OCI-M1 (cell line): ENCODE measurements at regions not wholly inside any gene's neighbourhood (a gene's known extent, or its start where the extent isn't known, plus 50 kb on each side); places are given as distances from the start of the nearest gene placed in this dataset.
"Not testable (repeated sequence)": the region's sequence is repeated elsewhere in the genome, so short reads cannot be mapped to it uniquely, and the experiment has no call there.

Experiments
- DNase-seq: peaks from one replicate; lab custom pipeline; 2025; lab: John Stamatoyannopoulos, UW

DNA sequence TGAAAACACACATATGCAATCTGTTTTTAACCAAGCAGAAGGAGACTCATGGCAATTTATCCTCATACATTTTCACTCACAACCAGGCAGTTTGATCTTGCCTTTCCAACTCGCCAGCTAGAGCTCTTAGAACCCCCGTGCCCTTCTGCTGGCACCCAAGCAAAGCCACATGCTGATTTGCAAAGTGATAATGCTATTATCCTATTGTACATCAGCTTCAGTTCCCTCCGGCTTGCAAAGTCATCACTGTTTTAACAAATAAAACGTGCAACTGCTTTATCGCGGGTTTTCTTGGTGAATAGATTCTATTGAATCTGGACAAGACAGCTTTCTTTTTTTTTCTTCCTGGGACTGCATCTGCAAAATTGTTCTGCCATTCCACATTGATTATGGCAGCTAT lies 314.6 kb downstream of the LNPK start:
- peak; percentile 41 for DNase-seq

GRCh38 chr2:175686002-175686401 lies 316.1 kb downstream of the LNPK start:
- no peak for DNase-seq

DNA sequence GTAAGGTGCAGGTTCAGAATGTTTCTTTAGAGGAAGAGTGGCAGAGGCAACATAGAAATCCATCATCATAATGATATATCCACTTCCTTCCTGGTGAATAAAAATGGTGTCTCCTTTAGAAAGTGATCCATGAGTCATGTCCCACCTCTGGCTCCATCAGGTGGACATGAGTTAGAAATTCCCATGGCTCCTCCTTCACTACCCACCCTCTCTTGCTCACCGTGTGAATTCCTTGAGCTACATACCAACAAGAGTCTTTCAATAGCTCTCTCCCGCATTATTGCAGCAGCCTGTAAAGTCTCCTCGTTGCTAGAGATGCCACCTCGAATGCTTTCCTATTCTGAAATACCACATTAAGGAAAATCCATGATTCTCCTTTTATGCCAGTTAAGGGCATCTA lies 317.6 kb downstream of the LNPK start:
- DNase-seq = no peak

DNA sequence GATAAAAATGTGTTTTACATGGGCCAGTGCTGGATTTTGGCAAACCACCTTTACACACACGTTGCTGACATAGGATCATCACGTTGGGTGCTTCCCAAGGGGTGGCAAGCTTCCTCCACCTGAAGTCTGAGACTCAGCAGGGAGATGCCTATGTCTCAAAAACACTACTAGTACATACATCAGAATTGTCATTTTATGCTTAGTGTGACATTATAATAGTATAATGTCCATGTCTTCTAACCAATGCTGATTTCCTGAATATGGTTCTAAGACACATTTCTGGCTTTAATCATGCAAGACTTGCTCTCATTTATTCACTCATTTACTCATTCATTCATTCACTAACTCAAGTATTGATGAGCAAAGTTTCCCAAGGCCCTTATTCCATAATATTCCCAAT lies 322.3 kb downstream of the LNPK start:
- no peak for DNase-seq

DNA sequence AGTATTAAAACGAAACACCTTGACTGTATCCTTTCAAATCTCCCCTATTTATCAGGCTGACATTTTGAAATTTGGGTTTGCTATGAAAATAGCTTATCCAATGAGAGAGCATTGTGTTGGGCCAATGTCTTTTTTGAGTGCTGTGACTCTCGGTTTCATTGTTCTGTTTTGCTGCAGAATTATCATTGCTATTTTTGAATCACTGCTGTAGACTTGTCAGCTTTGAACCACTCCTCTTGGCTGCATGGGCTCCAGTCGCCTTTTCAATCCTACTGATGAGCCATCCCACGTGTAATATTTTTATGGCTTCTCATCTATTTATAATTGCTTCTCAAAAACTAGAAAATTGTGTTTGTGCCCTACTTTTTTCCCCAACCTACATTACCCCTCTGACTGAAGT lies 322.8 kb downstream of the LNPK start:
- DNase-seq = no peak

- no peak for DNase-seq
Observed at GRCh38 chr2:175677880-175678279, 324.2 kb downstream of the LNPK start.

- no peak for DNase-seq
Observed at GRCh38 chr2:175676813-175677212, 325.3 kb downstream of the LNPK start.

- DNase-seq = not testable (repeated sequence)
Observed at GRCh38 chr2:175668804-175669203, 333.3 kb downstream of the LNPK start.

- no peak for DNase-seq
Observed at GRCh38 chr2:175662335-175662734, 339.7 kb downstream of the LNPK start.

DNA sequence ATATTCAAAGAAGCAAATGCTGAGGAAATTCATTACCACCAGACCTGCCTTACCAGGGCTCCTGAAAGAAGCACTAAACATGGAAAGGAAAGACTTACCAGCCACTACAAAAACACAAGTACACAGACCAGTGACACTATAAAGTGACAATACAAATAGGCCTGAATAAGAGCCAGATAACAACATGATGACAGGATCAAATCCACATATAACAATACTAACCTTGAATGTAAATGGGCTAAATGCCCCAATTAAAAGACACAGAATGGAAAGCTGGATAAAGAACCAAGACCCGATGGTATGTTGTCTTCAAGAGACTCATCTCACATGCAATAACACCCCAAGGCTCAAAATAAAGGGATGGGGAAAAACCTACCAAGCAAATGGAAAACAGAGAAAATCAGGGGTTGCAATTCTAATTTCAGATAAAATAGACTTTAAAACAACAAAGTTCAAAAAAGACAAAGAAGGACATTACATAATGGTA lies 353.4 kb downstream of the LNPK start:
- DNase-seq = no peak

GRCh38 chr2:175647058-175647457 lies 355.0 kb downstream of the LNPK start:
- no peak for DNase-seq

GRCh38 chr2:175640655-175641054 lies 361.4 kb downstream of the LNPK start:
- no peak for DNase-seq

DNA sequence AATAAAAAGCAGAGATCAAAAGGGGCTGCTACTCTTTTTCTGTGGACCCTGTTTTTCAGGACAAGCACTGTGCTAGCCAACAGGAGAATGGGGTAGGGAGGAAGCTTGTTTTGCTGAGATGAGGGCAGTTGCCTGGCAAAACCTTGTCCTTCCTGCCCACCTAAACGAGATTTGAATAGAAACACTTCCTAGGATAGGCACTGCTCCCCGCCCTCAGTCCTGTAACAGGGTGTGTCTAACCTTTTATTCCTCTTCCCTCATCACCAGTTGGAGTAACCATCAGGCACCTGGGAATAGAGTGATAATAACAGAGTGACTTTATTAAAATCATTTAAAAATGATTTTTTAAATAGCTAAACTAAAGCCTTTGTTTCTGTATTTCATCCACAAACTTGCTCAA lies 368.8 kb downstream of the LNPK start:
- DNase-seq = no peak

DNA sequence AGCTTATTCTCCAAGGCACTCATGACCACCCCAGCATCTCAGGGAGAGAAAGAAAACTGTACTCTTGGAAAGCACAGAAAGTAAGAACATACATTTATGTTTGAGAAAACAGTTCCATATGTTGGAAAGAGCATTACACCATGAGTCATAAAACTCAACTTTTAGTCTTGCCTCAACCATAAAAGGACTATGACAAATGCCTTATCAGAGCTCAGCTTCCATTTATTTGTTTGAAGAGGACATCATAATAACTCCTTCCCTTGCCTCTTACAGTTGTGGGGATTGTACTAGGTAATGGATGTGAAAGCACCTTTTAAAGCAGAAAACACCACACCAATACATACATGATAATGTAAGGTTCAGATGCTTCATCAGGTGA lies 370.8 kb downstream of the LNPK start:
- no peak for DNase-seq

GRCh38 chr2:175630280-175631244 lies 371.5 kb downstream of the LNPK start:
- DNase-seq = peak; percentile 4

GRCh38 chr2:175628243-175628642 lies 373.8 kb downstream of the LNPK start:
- DNase-seq = no peak

DNA sequence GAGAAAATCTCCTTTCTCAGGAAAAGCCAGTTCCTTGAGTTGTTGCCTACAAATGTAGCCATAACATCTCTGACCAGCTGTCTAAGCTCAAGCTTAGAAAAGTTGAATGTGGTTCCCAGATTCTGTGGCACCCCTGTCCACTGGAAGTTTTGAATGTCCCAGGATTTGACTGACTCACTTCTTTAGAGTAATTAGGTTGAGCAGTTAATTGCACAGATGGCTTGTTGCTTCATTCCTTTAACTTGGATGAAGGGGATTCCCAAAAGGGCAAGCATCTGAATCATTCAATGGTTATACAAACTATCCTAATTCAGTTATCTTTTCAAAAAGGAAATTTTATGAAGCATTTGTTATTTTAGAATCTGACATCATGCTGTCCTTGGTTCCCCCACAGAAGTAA lies 374.7 kb downstream of the LNPK start:
- no peak for DNase-seq

DNA sequence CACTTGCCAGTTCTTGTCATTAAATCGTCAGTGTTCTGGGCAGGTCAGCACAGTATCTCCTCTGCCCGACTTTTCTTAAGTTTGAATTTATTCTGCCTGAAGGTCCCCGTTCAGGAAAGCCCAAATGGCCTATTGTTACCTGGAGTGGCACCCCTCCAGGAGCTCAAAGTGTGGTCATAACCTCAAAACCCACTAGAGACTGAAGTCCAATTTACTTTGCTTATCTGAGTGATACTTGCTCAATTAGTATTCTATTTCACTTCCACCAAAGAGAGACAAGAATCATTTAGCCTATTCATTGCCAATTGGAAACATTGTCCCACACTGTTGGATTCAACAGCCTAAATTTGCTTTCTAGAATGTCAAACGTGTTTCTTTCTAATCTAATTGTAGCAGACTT lies 375.3 kb downstream of the LNPK start:
- no peak for DNase-seq

GRCh38 chr2:175624785-175625184 lies 377.3 kb downstream of the LNPK start:
- DNase-seq = no peak

DNA sequence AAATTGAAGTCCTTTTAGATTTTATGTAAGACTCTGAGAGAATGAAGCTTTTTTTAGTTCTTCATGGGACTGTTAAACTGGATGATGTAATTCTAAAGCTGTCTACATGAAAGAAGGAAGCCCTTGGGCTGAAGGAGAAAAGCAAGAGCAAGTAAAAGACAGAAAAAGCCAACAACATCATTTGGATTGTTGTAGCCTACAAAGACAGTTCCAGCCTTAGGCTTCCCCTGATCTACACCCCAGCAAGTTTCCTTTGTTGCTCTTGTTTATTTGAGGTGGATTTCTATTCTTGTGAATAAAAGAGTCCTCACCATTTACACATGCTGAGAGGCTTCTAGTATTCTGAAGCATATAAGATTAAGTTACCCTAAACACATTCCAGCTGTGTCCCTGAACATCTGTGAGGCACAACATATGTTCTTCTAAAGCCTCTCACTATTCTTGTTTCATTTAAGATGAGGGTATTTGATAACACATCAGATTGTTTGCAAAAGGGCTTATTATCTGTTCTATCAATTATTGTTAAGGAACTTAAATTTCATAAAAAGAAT lies 377.8 kb downstream of the LNPK start:
- DNase-seq = peak; percentile 15

GRCh38 chr2:175621821-175622220 lies 380.2 kb downstream of the LNPK start:
- DNase-seq = peak; percentile 30

GRCh38 chr2:175620106-175620505 lies 382.0 kb downstream of the LNPK start:
- no peak for DNase-seq
